K562 (cell line): ENCODE measurements at regions not wholly inside any gene's neighbourhood (a gene's known extent, or its start where the extent isn't known, plus 50 kb on each side); places are given as distances from the start of the nearest gene placed in this dataset.

Source experiments
- ATAC-seq: fragments of 200-7000 bp; cut with Tn5 transposase; 3 replicates; pipeline ENCODE4 v1.9.1; 2020; ENCODE audit warnings: moderate library complexity
- BruUV-seq: library from RNA; stranded (reverse); fragments of 400-500 nt; replicated peaks from 2 replicates; lab custom pipeline; 2021; lab: Mats Ljungman, UMichigan
- CTCF ChIA-PET: fragments of 300-600 bp; formaldehyde crosslinking; extraction: SDS; loops from one replicate; lab custom pipeline; 2021; ENCODE audit warnings: low intra/inter-chr PET ratio; lab: Yijun Ruan, JAX
- POLR2A ChIA-PET: fragments of 300-600, 350-650 bp; sonication (Branson Sonifier 250); formaldehyde crosslinking; extraction: SDS; loops from one replicate; lab custom pipeline; 2021; ENCODE audit warnings: antibody characterized with exemption, inconsistent platforms; lab: Yijun Ruan, JAX
- DNase-seq, 4 experiments: peaks; one replicate each; pipeline versions ENCODE4 v3.0.0 to v3.0.0-alpha.2; 2011 to 2018; ENCODE audit warnings: low spot score in 3 of 4, mixed read lengths in 3 of 4; ENCODE audit errors: extremely low read depth in 1 of 4
- FAIRE-seq: peaks from 2 replicates; lab custom pipeline; 2011; peaks lifted over from hg19 to GRCh38; lab: Jason Lieb, UNC
- H2AFZ ChIP-seq: 2 replicates; pipeline ENCODE4 v1.6.0; 2011; ENCODE audit warnings: low read depth, low read length, control low read depth, inconsistent platforms
- H3K27ac ChIP-seq: fragments of 200-600 bp; 3 replicates; pipeline ENCODE4 v1.8.0; 2011; ENCODE audit warnings: low read depth, mild to moderate bottlenecking, control low read depth, inconsistent platforms, low read length, moderate library complexity, mixed read lengths; ENCODE audit errors: extremely low read depth
- H3K27me3 ChIP-seq, 2 experiments: fragments of 300-600 bp in 1 of 2; 2 replicates in 1 of 2; 3 replicates in 1 of 2; pipeline versions ENCODE4 v1.6.0 to v1.8.0; 2011; ENCODE audit warnings: inconsistent platforms in 2 of 2, low read length in 2 of 2, mild to moderate bottlenecking in 1 of 2, mixed read lengths in 1 of 2, moderate library complexity in 1 of 2; ENCODE audit not compliant: control insufficient read depth in 2 of 2, insufficient read depth in 2 of 2
- H3K36me3 ChIP-seq: fragments of 300-600 bp; 3 replicates; pipeline ENCODE4 v1.8.0; 2011; ENCODE audit warnings: mild to moderate bottlenecking, low read length, inconsistent platforms; ENCODE audit not compliant: control insufficient read depth, insufficient read depth
- H3K4me1 ChIP-seq, 2 experiments: fragments of 200-600 bp in 1 of 2; replicated peaks in 1 of 2; 2 replicates in 1 of 2; 3 replicates in 1 of 2; pipeline versions ENCODE4 v1.5.1 to v1.8.0; 2011; ENCODE audit warnings: inconsistent platforms in 2 of 2, low read length in 2 of 2, mild to moderate bottlenecking in 1 of 2, mixed read lengths in 1 of 2, moderate library complexity in 1 of 2; ENCODE audit not compliant: control insufficient read depth in 2 of 2, insufficient read depth in 2 of 2
- H3K4me2 ChIP-seq: 2 replicates; pipeline ENCODE4 v1.6.1; 2011; ENCODE audit warnings: low read length, control low read depth, inconsistent platforms, mixed read lengths; ENCODE audit not compliant: insufficient read depth
- H3K4me3 ChIP-seq: fragments of 200-600 bp; sonication (generic), shearing (Covaris generic); 2 replicates; pipeline ENCODE4 v1.5.1; 2016; ENCODE audit warnings: control low read depth, inconsistent platforms
- H3K79me2 ChIP-seq: fragments of 200-600 bp; 3 replicates; pipeline ENCODE4 v1.8.0; 2011; ENCODE audit warnings: low read length, inconsistent platforms; ENCODE audit not compliant: control insufficient read depth, insufficient read depth
- H3K9ac ChIP-seq, 2 experiments: 2 replicates each; pipeline versions ENCODE4 v1.6.0 to v1.6.1; 2011; ENCODE audit warnings: low read depth in 2 of 2, low read length in 2 of 2, control low read depth in 1 of 2, inconsistent platforms in 1 of 2, mild to moderate bottlenecking in 1 of 2, mixed read lengths in 1 of 2; ENCODE audit not compliant: insufficient read depth in 1 of 2
- H3K9me1 ChIP-seq: one replicate; pipeline ENCODE4 v1.6.0; 2011; ENCODE audit warnings: inconsistent platforms, mild to moderate bottlenecking, low read length, moderate library complexity; ENCODE audit not compliant: control insufficient read depth, insufficient read depth
- H3K9me3 ChIP-seq: replicated peaks from 2 replicates; pipeline ENCODE4 v1.5.1; 2011; ENCODE audit warnings: low read depth, low read length, inconsistent platforms; ENCODE audit not compliant: control insufficient read depth, insufficient read depth
- H4K20me1 ChIP-seq: replicated peaks from 2 replicates; pipeline ENCODE4 v1.6.1; 2011; ENCODE audit warnings: low read length, inconsistent platforms, mixed read lengths; ENCODE audit not compliant: control insufficient read depth, insufficient read depth
- BCOR ChIP-seq: fragments of 450-650 bp; IDR thresholded peaks from 2 replicates; pipeline ENCODE4 v1.6.1; 2016
- CBX1 ChIP-seq: sonication (generic); IDR thresholded peaks from 2 replicates; pipeline ENCODE4 v1.6.1; 2016; ENCODE audit warnings: antibody characterized with exemption, low read depth, mild to moderate bottlenecking
- CHD2 ChIP-seq: IDR thresholded peaks from 2 replicates; pipeline ENCODE4 v1.6.1; 2011; ENCODE audit warnings: low read depth, low read length
- FUS ChIP-seq: fragments of 200-400 bp; formaldehyde crosslinking; optimal IDR thresholded peaks from 2 replicates; pipeline ENCODE3; 2017; ENCODE audit warnings: low read depth, low read length
- KAT7 ChIP-seq: sonication (generic); formaldehyde crosslinking; IDR thresholded peaks from 2 replicates; pipeline ENCODE4 v1.8.0; 2022; ENCODE audit warnings: missing genetic modification reagents, mild to moderate bottlenecking, borderline replicate concordance
- LEF1 ChIP-seq: fragments of 450-650 bp; IDR thresholded peaks from 2 replicates; pipeline ENCODE4 v1.6.1; 2016; ENCODE audit warnings: mild to moderate bottlenecking
- SPI1 ChIP-seq: IDR thresholded peaks from 2 replicates; pipeline ENCODE4 v1.6.1; 2011; ENCODE audit warnings: low read depth, low read length, control low read depth, borderline replicate concordance
- STAG1 ChIP-seq: sonication (generic); formaldehyde crosslinking; IDR thresholded peaks from 2 replicates; pipeline ENCODE4 v1.5.0; 2020; ENCODE audit warnings: missing genetic modification reagents, borderline replicate concordance
- STAT6 ChIP-seq: sonication (generic); formaldehyde crosslinking; IDR thresholded peaks from 2 replicates; pipeline ENCODE4 v1.8.1; 2023; ENCODE audit warnings: mild to moderate bottlenecking, missing genetic modification reagents
- ZNF12 ChIP-seq: sonication (generic); formaldehyde crosslinking; IDR thresholded peaks from 2 replicates; pipeline ENCODE4 v1.4.0; 2020; ENCODE audit warnings: mild to moderate bottlenecking, missing genetic modification reagents
- ZNF24 ChIP-seq: fragments of 450-650 bp; IDR thresholded peaks from 2 replicates; pipeline ENCODE4 v1.6.1; 2016
- ZSCAN29 ChIP-seq: fragments of 450-650 bp; IDR thresholded peaks from 2 replicates; pipeline ENCODE4 v1.6.1; 2017
- WGBS: fragments of 100-300 bp; shearing (Covaris generic); methylation state at CpG from one replicate; pipeline ENCODE4 v1.1.6; 2016; ENCODE audit warnings: low coverage, mixed read lengths; ENCODE audit not compliant: insufficient coverage; ENCODE audit errors: missing lambda C conversion rate; 5-methylcytosine and 5-hydroxymethylcytosine counted together
- in situ Hi-C: fragments of 300-500 bp; cut with MboI; formaldehyde crosslinking; loops from 4 replicates; pipeline ENCODE4 v1.15.0; 2018; ENCODE audit warnings: inconsistent platforms, mixed read lengths
- intact Hi-C: fragments of 100-400 bp; cut with micrococcal nuclease; formaldehyde crosslinking; loops from 2 replicates; pipeline ENCODE4 v1.14.2; 2022

- BruUV-seq, result no TSS peak
- Histone ChIP-seq H3K27me3 (no peaks in the 10 kb centered on the region), H3K4me1 (no peaks in the 10 kb centered on the region), H3K27ac (no peak overlapping the region), H4K20me1 (no peaks in the 10 kb centered on the region), H2AFZ (no peak overlapping the region), H3K9me1 (no peaks in the 10 kb centered on the region), H3K9ac (no peak overlapping the region), H3K4me2 (no peak overlapping the region), H3K79me2 (no peaks in the 10 kb centered on the region), H3K4me3 (no peak overlapping the region)
- intact Hi-C loops, result no loop called here
- POLR2A ChIA-PET, result interaction anchor here (0.6 kb wide), 1 partner anchor 126 kb away, joined by 3 read pairs; no protein-coding TSS in a partner anchor
- no peak for ATAC-seq
- CTCF ChIA-PET, result no interaction called here
- in situ Hi-C loops, result no loop called here
- no peak for FAIRE-seq
- no peak for DNase-seq
- no peak for TF ChIP-seq KAT7 (CRISPR knock-in tag)
- no peak for TF ChIP-seq STAG1 (CRISPR knock-in tag)
- no peak for TF ChIP-seq STAT6
- TF ChIP-seq ZNF24, result no peak
- TF ChIP-seq ZNF12, result no peak
- TF ChIP-seq SPI1, result no peak
- TF ChIP-seq FUS, result no peak
- TF ChIP-seq ZSCAN29, result no peak
- TF ChIP-seq CHD2, result no peak
- no peak for TF ChIP-seq CBX1
- TF ChIP-seq LEF1, result no peak
- TF ChIP-seq BCOR, result no peak
- TF ChIP-seq, all 486 proteins: peak for 0
- 0% methylated on average over 2 of the region's 2 CpGs for WGBS
- no peaks in the 10 kb centered on the region for H3K9me3 ChIP-seq
- H3K36me3 ChIP-seq, result no peaks in the 10 kb centered on the region
Observed at GRCh38 chr1:60234776-60235175, 161.2 kb upstream of the C1orf87 start.
